GM21528 (cell line): ENCODE measurements at regions not wholly inside any gene's neighbourhood (a gene's known extent, or its start where the extent isn't known, plus 50 kb on each side); places are given as distances from the start of the nearest gene placed in this dataset.
"Not testable (repeated sequence)": the region's sequence is repeated elsewhere in the genome, so short reads cannot be mapped to it uniquely, and the experiment has no call there.

ENCODE experiments used
- ATAC-seq: cut with Tn5 transposase; IDR thresholded peaks from one replicate; pipeline ENCODE4 v1.9.1; 2021; ENCODE audit warnings: mild to moderate bottlenecking, moderate library complexity; ENCODE audit not compliant: unreplicated experiment, low FRiP score

DNA sequence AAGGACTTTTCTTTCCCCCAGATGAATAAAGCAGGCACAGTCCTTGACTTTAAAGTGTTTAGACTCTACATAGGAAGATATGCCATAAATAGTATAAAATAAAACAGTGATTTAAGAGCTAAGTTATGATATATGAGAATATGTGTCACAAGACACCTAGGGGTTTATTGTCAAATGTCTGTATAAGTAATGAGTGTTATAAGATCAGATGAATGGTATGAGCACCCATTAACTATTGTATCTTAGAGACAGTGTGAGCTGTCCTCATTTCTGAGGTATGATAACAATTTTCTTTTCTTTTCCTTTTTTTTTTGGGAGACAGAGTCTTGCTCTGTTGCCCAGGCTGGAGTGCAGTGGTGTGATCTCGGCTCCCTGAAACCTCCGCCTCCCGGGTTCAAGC lies 365.3 kb downstream of the RND3 start:
- ATAC-seq, result no peak

DNA sequence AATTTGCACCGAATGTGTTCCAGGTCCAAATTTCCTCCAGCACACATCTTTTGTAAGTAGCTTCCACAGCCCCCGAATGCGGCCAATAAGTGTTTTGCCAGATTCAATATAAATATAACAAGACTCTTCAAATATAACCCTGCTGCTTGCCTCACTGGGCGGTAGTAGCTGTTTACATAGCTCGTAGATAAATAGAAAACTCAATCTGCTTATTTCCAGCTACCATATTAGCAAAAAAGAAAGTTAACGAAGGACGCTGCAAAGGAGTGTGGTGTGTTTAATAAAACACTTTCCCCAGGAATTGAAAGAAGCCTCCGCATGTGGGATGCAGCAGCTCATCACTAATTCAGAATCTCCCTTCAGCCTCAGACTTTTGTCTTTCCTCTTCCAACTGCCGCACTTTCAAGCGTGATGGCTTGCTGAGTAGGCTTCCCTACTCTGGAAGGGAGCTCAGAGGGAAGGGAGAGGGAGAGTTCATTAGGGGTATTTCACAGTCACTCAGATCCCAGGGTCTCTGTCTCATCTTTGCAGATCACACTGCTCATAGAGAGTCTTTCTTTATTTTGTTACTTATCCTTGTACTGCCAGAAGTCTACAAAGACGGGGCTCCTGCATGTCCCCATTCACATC lies 367.0 kb downstream of the RND3 start:
- no peak for ATAC-seq

DNA sequence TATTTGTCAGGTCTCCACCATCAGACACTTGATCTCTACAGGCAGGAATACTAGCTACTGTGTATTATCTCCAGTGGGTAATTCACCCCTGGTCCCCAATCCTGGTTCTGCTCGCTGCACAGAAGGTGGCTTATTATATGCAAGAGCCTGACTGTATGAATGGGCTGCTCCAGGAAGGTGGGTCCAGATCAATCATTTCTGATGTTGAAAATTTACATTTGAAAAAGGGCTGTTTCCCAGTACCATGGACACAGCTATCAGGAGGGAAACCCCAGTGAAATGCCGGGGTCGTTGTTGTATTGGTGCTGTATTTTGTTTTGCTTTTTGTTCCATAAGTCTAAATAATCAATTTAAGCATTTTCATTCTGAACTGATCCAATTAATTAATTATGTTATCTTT lies 367.6 kb downstream of the RND3 start:
- no peak for ATAC-seq

DNA sequence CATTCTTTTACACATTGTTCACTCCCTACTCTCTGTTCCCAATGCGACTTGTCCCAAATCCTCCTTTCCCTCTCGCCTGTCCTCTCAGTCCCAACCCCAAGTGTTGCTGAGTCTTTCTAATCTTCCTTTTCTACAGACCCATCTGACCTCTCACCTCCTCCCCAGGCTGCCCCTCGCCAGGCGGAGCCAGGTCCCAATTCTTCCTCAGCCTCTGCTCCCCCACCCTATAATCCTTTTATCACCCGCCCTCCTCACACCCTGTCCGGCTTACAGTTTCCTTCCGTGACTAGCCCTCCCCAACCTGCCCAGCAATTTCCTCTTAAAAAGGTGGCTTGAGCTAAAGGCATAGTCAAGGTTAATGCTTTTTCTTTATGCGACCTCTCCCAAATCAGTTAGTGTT lies 373.4 kb downstream of the RND3 start:
- not testable (repeated sequence) for ATAC-seq

DNA sequence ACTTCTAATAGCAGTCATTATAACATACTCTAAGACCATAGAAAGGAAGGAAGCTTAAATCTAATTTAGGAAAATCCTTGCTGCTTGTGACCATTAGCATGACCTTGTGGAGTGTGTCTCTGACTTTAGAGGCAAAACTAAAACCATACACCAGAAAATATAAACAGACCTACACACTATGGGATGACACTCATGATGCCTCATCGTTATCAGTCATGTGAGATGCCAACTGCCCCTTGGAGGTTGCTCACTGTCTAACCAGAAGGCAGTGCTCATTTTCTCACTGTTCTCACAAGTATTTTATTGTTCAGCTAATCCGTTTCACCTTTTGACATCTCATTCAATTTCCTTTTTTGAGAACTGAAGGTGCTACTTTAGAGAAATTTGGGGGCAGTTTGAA lies 376.9 kb downstream of the RND3 start:
- no peak for ATAC-seq

DNA sequence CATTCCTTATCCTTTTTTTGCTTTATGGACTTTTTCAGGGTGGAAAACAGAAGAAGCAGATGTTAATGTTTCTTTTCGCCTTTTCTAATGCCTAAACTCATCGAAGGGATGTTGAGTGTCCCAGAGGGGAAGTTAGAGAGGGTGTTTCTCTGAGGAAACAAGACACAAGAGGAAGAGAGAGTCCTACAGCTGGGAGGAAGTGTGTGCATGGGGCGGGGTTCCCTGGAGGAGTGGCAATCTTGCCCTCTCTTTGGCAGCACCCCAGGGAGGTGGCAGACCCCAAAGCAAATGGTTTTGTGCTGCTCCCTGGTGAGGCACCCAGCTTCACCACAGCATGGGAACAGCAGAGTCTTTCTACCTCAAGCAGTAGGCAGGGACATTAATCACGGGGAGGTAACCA lies 377.6 kb downstream of the RND3 start:
- no peak for ATAC-seq

DNA sequence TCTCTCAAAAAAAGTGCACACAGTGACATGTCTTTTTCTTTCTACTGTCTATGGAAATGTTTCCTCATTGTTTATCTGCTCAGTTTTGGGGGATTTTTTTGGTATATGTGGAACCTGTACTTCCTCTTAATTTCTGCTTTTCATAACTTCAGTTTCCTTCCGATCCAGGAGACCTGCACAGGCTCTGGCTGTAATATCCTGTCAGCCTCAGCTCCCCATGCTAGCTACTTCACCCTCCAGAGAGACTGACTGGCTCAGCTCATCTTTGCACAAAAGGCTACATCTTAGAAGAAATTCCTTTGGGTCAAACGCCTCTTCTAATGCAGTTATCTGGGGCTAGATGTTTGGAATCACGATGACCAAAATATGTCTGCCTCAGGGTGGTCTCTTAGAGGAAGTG lies 378.4 kb downstream of the RND3 start:
- no peak for ATAC-seq

DNA sequence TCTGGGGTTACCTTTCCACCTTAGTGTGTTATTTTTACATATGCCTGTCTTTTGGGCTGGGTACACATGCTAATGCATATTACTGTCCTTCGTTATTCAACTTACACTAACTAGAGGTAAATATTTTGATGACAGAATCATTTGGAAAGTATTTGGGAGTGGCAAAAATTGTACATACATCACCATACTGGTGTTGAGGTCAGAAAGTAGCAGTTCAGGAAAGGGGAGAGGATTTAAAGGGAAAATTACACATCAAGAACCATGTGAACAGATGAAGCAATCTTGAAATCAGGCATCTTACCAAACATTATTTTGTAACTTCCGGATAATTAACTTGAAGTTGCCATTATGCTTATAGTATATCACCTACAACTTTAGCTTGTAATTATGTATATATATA lies 379.7 kb downstream of the RND3 start:
- ATAC-seq, result no peak

DNA sequence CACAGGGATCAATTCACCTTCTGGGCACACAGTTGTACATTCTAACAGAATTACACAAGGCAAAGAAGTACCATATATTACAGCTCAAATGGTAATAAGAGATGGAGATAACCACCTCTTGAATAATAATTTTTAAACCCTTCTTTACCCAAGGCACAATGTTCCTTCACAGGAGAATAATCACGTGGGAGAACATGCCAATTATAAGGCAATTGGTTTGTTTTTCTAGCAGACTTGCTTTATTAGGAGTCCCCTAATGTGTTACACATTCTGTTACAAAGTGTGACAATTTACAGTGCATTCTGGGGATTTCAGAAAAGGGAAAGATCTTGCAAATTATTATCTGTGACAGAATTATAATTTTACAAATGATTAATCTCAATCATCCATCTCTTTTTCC lies 380.3 kb downstream of the RND3 start:
- ATAC-seq, result no peak

DNA sequence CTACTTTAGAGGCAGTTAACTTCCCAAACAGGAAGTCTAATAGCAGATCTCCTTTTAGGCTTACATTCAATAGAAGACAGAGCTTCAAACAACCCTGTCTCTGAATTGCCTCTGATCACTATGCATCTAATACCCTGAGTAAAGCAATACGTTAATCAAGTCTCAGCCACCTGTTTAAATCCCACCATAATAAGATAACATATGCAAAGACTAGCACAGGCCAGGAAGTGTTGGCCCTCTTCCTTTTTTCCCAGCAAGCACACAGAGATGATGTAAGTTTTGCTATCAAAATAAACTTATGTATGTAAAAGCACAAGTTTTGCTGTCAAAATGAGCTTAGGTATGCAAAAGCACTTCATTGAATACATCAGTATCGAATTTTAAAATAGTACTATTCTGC lies 385.5 kb downstream of the RND3 start:
- ATAC-seq, result no peak

DNA sequence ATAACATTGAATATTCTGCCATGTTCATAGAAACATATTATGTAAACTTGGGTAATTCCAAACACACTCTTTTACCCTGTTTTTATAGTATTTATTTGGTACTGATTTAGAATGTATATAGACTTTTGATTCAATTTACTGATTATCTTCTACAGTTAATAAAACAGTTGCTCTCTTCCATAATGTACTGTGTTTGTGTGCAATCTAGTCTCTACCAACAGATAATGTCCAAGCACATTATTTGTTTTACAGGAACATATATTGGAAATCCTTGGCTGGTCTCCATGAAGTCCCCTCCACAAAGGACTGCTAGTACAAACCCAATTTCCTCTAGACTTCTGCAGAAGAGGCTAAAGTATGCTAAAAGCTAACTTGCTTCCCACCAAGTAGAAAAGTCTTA lies 386.6 kb downstream of the RND3 start:
- ATAC-seq, result no peak

DNA sequence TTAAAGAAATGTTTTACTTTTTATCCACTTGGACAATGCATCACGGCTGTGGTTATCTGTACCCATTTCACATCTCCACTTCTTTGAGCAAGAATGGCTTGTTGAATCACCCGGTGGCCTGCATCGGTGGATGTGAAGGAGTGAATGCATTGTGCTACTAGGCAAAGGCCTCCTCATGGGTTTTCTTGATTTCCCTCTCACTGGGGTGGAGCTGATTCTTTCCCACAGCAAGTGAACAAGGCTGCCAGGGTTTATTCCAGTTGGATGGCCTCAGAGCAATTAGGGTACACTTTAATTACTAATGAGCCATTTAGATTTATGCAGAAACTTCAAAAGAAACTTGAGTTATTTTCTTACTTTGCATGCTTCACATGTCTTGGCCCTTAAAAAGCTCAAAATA lies 387.1 kb downstream of the RND3 start:
- ATAC-seq, result no peak

DNA sequence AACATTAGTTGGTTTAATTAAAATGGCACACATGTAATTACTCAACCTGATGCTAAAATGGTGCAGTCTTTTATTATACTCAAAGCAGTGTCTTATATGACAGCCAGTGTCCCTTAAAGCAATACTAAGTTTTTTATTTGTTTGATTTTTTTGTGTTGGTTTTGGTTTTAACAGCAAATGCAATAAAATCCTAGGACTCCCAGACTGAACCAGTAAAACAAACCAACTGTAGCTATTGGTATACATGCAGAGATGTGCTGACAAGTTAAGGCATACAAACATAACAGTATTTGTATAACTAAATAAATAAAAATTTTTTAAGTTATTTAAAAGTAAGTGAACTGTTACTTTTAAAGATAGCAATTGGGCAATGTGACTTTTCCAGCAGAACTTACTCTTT lies 387.7 kb downstream of the RND3 start:
- ATAC-seq, result no peak

DNA sequence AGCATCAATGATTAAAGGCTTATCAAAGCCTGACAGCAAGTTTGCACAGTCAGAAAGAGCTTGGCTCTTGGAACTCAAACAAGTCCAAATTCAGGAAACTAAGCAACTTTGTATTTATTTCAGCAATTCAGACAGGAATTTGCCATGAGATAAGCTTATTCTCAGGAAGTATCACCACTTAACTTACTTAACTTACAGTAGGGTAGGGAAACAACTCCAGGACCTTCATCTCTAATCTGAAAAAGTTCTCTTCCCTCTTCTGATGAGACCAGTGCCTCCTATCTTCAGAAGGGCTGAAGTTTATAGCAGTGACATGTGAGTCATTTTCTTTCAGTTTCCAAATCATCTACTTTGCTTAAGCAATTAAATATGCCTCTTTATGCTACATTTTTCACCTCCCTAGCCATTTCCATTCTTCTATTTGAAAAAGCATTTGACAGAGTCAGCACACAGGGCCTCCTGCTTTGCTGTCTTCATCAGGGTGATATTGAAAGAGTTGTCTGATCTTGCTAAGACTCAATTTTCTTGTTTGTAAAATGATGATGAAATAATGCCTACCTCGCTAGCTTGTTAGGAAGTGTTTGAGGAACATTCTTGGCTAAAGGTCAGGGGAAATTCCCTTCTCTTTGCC lies 389.5 kb downstream of the RND3 start:
- no peak for ATAC-seq

DNA sequence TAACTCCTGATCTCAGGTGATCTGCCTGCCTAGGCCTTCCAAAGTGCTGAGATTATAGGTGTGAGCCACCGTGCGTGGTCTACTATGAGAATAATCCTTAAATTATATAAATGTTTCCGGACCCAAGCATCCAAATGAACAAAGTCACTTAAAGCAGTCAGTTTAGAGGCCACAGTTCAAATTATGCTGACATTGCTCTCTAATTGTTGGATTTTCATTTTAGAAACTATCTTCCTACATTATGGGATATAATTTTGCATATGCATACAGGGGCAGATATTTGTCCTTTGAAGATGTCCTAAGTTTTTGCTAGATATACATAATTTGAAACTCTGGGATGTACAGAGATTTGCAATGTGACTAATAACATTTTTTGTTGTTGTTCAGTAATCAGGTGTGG lies 390.1 kb downstream of the RND3 start:
- ATAC-seq, result no peak

DNA sequence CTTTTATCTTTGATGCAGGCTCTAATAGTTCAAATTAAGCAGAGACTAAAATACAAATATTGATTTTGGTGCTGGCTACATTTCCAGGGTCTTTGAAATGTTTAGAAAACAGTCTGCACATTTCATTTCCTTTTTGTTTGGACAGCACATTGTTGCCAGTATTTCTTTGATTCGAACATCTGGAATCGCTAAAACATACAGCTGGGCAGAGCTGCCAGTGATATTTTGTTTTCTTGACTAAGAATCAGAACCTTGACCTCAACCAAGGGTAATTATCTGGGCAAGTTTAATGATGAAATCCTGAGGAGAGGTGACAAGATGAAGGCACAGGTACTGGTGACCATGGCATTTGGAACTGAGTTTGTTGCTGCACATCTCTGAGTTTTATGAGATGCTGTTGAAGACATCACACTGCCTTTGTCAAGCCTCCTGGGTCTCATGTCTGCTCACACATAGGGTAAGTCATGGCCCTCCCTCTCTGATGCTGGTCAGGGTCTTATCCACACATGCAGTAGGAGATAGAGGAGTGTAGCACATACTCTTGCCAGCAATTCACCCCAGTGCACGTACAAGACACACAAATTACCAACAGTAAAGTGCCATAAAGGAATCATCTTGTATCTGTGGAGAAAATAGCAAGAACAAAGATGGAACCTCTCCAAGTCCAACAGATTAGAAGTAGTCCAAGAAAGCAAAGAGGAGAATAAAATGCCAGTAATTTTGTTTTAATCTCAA lies 391.9 kb downstream of the RND3 start:
- no peak for ATAC-seq

DNA sequence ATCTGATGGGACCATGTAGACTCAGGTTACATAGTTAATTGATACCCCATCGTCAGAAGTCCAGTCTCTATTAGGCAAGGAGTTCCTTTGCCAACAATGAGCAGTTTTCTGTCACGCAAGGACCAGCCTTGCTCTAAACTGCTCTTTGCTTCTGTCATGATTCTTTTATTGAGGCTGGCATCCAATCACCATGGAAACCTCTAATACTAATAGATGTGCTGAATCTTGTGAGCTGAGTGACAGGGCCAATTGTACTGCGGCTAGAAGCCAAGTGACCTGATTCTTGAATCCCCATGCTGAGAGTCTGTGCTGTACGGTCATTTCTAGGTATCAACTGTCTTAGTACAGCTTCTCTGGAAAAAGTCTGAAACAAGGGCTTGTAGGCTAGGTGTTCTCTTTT lies 395.6 kb downstream of the RND3 start:
- ATAC-seq, result no peak

DNA sequence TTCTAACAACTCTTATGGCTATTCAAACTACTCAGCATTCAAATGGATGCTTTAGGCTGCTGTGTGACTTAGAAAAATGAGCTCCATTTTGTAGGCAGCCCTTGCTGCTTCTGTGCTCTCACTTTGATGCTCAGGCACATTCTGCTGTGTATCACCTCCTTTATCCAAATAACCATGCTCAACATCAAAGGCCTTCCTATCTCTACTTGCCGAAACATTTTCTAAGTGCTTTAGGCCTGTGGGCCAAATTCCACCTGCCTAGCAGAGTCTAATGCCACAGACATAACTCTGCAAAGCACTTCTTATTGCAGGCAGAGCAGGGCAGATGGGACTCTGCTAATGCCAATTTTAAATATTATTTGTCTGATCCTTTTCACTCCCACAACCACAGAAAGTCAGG lies 397.4 kb downstream of the RND3 start:
- ATAC-seq, result no peak

DNA sequence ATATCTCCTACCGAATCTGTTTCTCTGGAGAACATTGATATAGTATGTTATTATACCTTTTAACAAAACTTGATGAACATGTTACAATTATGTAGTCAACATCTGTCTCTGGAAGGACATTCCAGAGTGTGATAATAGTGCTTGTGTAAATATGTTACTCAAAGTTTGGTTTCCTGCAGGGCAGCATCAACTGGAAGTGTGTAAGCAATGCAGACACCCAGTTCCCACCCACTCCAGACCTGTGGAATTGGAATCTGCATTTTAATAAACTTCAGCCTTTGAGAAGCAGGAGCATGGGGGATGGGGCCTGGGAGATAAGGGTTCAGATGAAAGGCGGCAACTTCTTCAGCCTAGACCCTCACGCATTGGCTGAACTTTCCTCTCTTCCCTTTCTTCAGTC lies 398.9 kb downstream of the RND3 start:
- ATAC-seq, result no peak

DNA sequence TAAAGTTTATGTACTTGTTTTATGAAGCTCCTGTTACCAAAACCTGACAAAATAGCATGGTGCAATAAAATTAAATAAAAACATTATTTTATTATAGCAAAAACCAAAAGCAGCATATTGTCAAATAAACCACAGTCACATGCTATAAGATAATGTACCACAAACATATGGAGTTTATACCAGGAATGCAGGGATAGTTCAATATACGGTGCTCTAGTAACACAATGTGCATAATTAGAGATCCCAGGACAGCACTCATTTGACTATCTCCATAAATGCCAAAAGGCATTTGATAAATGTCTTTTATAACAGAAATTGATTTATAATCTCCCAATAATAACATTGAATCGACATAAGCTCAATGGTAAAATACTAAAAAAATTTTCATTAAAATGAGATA lies 402.0 kb downstream of the RND3 start:
- no peak for ATAC-seq

DNA sequence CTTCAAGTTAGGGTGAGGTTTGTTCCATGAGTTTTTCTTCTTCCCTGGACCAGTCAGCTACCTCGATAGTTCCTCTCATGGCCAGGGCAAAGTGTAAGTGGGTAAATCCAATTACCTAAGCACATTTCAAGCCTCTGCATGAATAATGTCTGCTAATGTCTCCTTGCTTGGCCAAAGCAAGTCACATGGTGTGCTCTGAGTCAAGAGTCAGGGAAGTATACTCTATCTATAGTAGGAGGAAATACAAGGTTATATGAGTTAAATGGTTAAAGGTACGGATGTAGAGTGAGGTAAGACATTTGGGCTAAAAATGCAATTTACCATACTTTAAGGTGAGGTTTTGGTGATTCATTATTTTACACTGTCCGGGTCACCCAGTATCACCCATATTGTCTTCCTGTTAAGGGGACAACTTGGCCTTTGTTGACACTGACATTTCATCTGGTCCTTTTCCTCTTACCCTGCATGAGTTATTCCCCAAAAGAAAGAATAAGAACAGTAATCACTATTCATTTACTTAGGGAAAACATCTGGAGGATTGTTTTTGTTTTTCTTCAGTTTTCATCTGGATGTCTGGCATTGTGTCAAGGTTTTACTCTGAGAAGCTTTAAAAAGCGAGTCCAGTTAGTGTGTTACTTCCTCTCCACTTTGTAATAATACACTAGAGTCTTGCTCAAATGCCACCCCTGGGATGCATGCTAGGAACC lies 405.5 kb downstream of the RND3 start:
- ATAC-seq, result no peak

DNA sequence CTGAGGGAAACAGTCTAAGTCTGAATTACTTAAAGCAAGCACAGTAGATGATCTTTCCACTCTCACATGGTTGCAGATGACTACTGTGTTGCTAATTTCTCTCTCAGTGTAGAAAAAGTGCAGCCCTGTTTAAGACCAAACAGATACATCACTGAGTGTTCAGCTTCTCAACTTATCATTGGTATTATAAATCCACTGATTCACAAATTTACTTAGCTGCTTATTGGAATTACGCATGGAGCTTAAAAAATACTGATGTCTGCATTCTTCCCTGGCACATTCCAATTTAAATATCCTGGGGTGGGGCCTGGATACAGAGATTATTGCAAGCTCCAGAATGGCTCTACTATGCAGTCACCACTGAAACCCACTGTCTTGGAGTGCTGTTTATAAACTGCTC lies 411.2 kb downstream of the RND3 start:
- ATAC-seq, result no peak
